OCI-LY3 (cell line): ENCODE measurements at regions not wholly inside any gene's neighbourhood (a gene's known extent, or its start where the extent isn't known, plus 50 kb on each side); places are given as distances from the start of the nearest gene placed in this dataset.

Experiments used
- EZH2phosphoT487 ChIP-seq: fragments of 200-600 bp; shearing (Covaris generic); IDR thresholded peaks from 2 replicates; pipeline ENCODE4 v1.6.1; 2018; ENCODE audit warnings: antibody characterized with exemption, mixed run types, low read depth
- TF ChIP-seq, protein P1 (sequence below): fragments of 200-600, 300-600 bp; sonication (generic); IDR thresholded peaks from 2 replicates; pipeline ENCODE4 v1.5.1; 2014; ENCODE audit warnings: antibody characterized with exemption, low read length, low read depth

DNA sequence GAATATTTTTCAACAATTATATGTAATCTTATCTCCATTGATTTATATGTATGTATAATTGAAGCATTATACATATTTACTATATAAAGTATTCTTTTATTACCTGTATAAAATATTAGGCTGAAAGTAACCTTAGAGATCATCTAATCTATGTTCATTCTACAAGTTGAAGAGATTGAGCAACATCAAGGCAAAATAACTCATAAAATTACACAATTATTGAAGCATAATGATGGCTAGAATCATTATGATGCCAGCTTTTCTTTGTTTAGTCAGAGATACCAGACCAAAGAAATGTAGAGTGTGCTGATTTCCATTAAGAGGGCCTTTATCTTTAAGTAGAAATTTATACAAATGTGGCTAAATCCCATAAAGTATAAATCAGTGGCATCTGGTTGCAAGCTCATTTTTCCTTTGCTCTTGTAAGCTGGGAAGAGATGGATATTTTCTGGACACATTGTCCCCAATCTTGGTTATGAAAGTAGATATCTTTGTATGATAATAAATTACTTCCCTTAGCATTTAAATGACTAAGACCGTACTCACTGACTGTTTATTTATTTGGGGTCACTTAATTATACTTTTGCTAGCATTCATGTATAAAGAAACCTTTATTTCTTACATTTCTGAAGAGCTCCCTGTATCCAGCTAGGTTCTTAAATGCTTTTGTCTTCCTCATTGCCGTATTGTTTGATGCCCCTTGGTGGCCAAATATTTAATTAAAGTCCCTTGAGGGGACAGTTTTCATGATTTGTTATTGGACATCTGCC lies 339.8 kb downstream of the PCDH7 start:
- TF ChIP-seq, protein P1, sequence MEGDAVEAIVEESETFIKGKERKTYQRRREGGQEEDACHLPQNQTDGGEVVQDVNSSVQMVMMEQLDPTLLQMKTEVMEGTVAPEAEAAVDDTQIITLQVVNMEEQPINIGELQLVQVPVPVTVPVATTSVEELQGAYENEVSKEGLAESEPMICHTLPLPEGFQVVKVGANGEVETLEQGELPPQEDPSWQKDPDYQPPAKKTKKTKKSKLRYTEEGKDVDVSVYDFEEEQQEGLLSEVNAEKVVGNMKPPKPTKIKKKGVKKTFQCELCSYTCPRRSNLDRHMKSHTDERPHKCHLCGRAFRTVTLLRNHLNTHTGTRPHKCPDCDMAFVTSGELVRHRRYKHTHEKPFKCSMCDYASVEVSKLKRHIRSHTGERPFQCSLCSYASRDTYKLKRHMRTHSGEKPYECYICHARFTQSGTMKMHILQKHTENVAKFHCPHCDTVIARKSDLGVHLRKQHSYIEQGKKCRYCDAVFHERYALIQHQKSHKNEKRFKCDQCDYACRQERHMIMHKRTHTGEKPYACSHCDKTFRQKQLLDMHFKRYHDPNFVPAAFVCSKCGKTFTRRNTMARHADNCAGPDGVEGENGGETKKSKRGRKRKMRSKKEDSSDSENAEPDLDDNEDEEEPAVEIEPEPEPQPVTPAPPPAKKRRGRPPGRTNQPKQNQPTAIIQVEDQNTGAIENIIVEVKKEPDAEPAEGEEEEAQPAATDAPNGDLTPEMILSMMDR, result no peak
- TF ChIP-seq EZH2phosphoT487, result no peak
